ENCODE measurements at regions not wholly inside any gene's neighbourhood (a gene's known extent, or its start where the extent isn't known, plus 50 kb on each side); places are given as distances from the start of the nearest gene placed in this dataset.

- TF ChIP-seq EZH2 (IDR thresholded peaks at IDR 0.05; ENCODE audit: insufficient read depth, low read length) (no peak), CTCF (IDR thresholded peaks at IDR 0.05; ENCODE audit: insufficient read depth, low read depth, low read length) (no peak)
- H3K4me3 ChIP-seq (ENCODE audit: insufficient read depth, low read depth, low read length): no peak overlapping the region
- H3K4me1 ChIP-seq (ENCODE audit: insufficient read depth, low read length): no peaks in the 10 kb centered on the region
- H3K9ac ChIP-seq (ENCODE audit: low read length): no peak overlapping the region
- no peaks in the 10 kb centered on the region for H4K20me1 ChIP-seq (ENCODE audit: insufficient read depth, low read length)
- H3K36me3 ChIP-seq (ENCODE audit: insufficient read depth, low read length): no peaks in the 10 kb centered on the region
- no peaks in the 10 kb centered on the region for H3K4me1 Mint-ChIP-seq (ENCODE audit: low read depth, unreplicated experiment)
- H3K36me3 Mint-ChIP-seq (ENCODE audit: low read depth, unreplicated experiment): no peaks in the 10 kb centered on the region
- no peak overlapping the region for H2AFZ ChIP-seq (ENCODE audit: low read depth, low read length)
- H3K4me2 ChIP-seq (ENCODE audit: low read length): no peak overlapping the region
- no peaks in the 10 kb centered on the region for H3K27me3 ChIP-seq (ENCODE audit: insufficient read depth, low read length)
- H3K27ac Mint-ChIP-seq (ENCODE audit: unreplicated experiment): no peak overlapping the region
- H3K27ac ChIP-seq (ENCODE audit: low read depth, low read length): no peak overlapping the region
- no peak overlapping the region for H3K4me3 Mint-ChIP-seq (ENCODE audit: unreplicated experiment)
- H3K9me3 Mint-ChIP-seq (ENCODE audit: unreplicated experiment): peaks cover 11% of the 10 kb centered on the region
- H3K9me3 ChIP-seq (ENCODE audit: insufficient read depth, low read depth, low read length): no peaks in the 10 kb centered on the region
- DNase-seq (ENCODE audit: low read depth) (no peak), FAIRE-seq (no peak)
- no peaks in the 10 kb centered on the region for H3K27me3 Mint-ChIP-seq (ENCODE audit: low read depth, unreplicated experiment)
- H3K79me2 ChIP-seq (ENCODE audit: insufficient read depth, low read length): no peaks in the 10 kb centered on the region
These were observed 1069.1 kb upstream of the AUTS2 start for GRCh38 chr7:68529221-68529620.

GRCh38 chr7:68535266-68535665 is 1063.0 kb upstream of the AUTS2 start:
- Histone ChIP-seq H3K79me2 (ENCODE audit: insufficient read depth, low read length) (no peaks in the 10 kb centered on the region), H4K20me1 (ENCODE audit: insufficient read depth, low read length) (no peaks in the 10 kb centered on the region), H3K4me2 (ENCODE audit: low read length) (no peak overlapping the region), H3K9me3 (ENCODE audit: insufficient read depth, low read depth, low read length) (no peaks in the 10 kb centered on the region), H3K4me3 (ENCODE audit: insufficient read depth, low read depth, low read length) (no peak overlapping the region), H3K36me3 (ENCODE audit: insufficient read depth, low read length) (no peaks in the 10 kb centered on the region), H3K4me1 (ENCODE audit: insufficient read depth, low read length) (no peaks in the 10 kb centered on the region), H3K27ac (ENCODE audit: low read depth, low read length) (no peak overlapping the region), H3K27me3 (ENCODE audit: insufficient read depth, low read length) (no peaks in the 10 kb centered on the region), H3K9ac (ENCODE audit: low read length) (no peak overlapping the region), H2AFZ (ENCODE audit: low read depth, low read length) (no peak overlapping the region)
- Mint-ChIP-seq H3K36me3 (ENCODE audit: low read depth, unreplicated experiment) (no peaks in the 10 kb centered on the region), H3K4me1 (ENCODE audit: low read depth, unreplicated experiment) (no peaks in the 10 kb centered on the region), H3K4me3 (ENCODE audit: unreplicated experiment) (no peak overlapping the region), H3K27me3 (ENCODE audit: low read depth, unreplicated experiment) (no peaks in the 10 kb centered on the region), H3K9me3 (ENCODE audit: unreplicated experiment) (peaks cover 3% of the 10 kb centered on the region), H3K27ac (ENCODE audit: unreplicated experiment) (no peak overlapping the region)
- no peak for TF ChIP-seq EZH2 (IDR thresholded peaks at IDR 0.05; ENCODE audit: insufficient read depth, low read length)
- no peak for TF ChIP-seq CTCF (IDR thresholded peaks at IDR 0.05; ENCODE audit: insufficient read depth, low read depth, low read length)
- FAIRE-seq (no peak), DNase-seq (ENCODE audit: low read depth) (no peak)

GRCh38 chr7:68537051-68537773 is 1061.1 kb upstream of the AUTS2 start:
- Histone ChIP-seq H4K20me1 (ENCODE audit: insufficient read depth, low read length) (no peaks in the 10 kb centered on the region), H3K4me3 (ENCODE audit: insufficient read depth, low read depth, low read length) (no peak overlapping the region), H3K4me2 (ENCODE audit: low read length) (no peak overlapping the region), H3K9ac (ENCODE audit: low read length) (no peak overlapping the region), H3K79me2 (ENCODE audit: insufficient read depth, low read length) (no peaks in the 10 kb centered on the region), H3K4me1 (ENCODE audit: insufficient read depth, low read length) (no peaks in the 10 kb centered on the region), H3K36me3 (ENCODE audit: insufficient read depth, low read length) (no peaks in the 10 kb centered on the region), H2AFZ (ENCODE audit: low read depth, low read length) (no peak overlapping the region), H3K27ac (ENCODE audit: low read depth, low read length) (no peak overlapping the region), H3K27me3 (ENCODE audit: insufficient read depth, low read length) (no peaks in the 10 kb centered on the region), H3K9me3 (ENCODE audit: insufficient read depth, low read depth, low read length) (no peaks in the 10 kb centered on the region)
- TF ChIP-seq CTCF (IDR thresholded peaks at IDR 0.05; ENCODE audit: insufficient read depth, low read depth, low read length) (no peak), EZH2 (IDR thresholded peaks at IDR 0.05; ENCODE audit: insufficient read depth, low read length) (no peak)
- Mint-ChIP-seq H3K4me1 (ENCODE audit: low read depth, unreplicated experiment) (no peaks in the 10 kb centered on the region), H3K27me3 (ENCODE audit: low read depth, unreplicated experiment) (no peaks in the 10 kb centered on the region), H3K27ac (ENCODE audit: unreplicated experiment) (no peak overlapping the region), H3K9me3 (ENCODE audit: unreplicated experiment) (peaks cover 7% of the 10 kb centered on the region), H3K36me3 (ENCODE audit: low read depth, unreplicated experiment) (no peaks in the 10 kb centered on the region), H3K4me3 (ENCODE audit: unreplicated experiment) (no peak overlapping the region)
- no peak for FAIRE-seq
- no peak for DNase-seq (ENCODE audit: low read depth)

All from astrocyte (in vitro differentiated cells and primary cell).